CMK (cell line): ENCODE measurements at regions not wholly inside any gene's neighbourhood (a gene's known extent, or its start where the extent isn't known, plus 50 kb on each side); places are given as distances from the start of the nearest gene placed in this dataset.

ENCODE experiments used
- DNase-seq: peaks from one replicate; pipeline ENCODE4 v3.0.0-alpha.2; 2010; ENCODE audit warnings: low read depth

DNA sequence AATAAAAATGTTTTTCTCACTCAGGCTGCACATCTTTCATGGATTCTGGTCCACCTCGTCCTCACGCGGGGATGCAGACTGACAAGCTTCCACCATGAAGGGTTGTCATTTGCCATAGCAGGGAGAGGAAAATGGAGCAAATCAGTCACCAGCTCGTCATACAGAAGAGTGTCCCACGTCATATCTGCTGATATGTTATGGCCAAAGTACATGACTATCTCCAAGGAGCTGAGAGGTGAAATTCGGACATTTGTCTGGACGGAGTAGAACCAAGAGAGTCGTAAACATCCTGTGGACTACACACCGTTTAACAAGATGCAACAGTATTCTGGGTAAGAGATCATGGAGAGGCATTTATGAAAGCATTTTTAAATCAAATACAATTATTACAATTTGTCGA is 75.3 kb upstream of the MYOCD start:
- no peak for DNase-seq

DNA sequence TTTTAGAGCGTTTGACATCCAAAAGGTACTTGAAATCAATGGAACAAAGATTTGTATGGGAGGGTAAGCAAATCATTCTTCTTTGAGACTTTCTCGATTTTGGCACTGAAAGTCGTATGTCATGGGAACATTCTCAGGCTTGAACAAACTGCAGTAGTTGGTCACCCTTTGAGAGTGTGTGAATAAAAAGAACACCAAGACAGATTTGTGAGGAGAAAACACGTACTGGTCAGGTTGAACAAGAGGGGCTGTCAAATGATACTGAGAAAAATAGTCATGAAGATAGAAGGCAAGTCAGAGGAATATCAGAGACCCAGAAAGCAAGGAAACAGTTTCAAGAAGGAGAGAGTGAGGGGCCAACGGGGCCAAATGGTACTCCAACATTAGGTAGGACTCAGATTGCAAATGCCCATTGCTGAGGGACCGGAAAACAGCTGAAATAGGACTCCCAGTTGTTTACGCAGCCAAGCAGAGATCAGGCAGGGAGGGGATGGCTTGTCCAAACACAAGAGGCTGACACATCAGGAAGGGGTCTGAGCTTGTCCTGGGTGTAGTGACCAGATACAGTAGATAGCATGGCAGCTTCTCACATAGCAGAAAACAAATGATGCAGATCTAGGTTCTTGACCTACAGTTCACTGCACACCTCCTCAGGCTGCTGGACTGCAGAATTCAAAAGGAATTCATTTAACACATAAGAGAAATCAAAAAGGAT is 74.5 kb upstream of the MYOCD start:
- DNase-seq: no peak

DNA sequence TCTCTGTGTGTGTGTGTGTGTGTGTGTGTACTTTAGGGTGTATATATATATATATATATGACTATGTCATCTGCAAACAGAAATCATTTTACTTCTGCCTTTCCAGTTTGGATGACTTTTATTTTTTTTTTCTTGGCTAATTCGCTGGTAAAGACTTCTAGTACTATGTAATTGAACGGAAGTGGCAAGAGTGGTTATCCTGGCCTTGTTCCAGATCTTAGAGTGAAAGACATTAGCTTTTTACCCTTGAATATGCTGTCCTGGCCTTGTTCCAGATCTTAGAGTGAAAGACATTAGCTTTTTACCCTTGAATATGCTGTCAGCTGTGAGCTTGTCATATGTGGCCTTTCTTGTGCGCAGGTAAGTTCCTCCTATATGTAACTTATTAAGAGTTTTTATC is 72.7 kb upstream of the MYOCD start:
- DNase-seq: no peak

DNA sequence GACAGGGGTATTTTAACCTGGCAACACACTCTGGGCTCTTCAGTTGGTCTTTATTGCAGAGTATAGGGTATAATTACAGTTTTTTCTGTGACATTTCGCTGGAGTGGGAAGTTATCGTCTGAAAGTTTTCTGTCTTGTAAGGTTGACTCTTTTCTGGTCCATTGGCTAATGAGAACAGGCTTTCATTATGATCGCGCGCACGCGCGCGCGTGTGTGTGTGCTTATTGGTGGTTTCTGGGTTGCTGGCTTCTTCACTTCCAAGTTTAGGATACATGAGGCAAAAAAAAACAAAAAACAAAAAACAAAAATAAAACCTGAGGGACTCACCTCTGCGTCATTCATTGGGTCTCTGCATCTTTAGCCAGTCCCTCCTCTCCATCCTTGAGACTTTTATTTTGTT is 68.7 kb upstream of the MYOCD start:
- no peak for DNase-seq

DNA sequence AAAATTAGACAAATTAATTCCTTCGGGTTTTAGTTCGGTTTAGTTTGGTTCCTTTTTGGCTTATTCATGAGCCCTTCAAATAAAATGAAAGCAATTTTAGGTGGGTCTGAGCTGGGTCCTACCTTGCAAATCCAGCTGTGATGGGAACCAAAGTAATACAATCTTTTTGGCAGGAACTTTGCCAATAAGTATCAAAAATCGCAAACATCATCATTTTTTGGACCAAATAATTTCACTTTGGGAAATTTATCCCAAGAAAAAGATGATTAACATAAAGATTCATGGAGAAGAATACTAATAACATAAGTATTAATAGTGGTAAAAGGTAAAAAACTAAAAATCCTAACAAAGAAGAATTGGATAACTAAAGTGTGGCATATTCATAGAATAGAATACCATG is 67.8 kb upstream of the MYOCD start:
- DNase-seq: no peak

DNA sequence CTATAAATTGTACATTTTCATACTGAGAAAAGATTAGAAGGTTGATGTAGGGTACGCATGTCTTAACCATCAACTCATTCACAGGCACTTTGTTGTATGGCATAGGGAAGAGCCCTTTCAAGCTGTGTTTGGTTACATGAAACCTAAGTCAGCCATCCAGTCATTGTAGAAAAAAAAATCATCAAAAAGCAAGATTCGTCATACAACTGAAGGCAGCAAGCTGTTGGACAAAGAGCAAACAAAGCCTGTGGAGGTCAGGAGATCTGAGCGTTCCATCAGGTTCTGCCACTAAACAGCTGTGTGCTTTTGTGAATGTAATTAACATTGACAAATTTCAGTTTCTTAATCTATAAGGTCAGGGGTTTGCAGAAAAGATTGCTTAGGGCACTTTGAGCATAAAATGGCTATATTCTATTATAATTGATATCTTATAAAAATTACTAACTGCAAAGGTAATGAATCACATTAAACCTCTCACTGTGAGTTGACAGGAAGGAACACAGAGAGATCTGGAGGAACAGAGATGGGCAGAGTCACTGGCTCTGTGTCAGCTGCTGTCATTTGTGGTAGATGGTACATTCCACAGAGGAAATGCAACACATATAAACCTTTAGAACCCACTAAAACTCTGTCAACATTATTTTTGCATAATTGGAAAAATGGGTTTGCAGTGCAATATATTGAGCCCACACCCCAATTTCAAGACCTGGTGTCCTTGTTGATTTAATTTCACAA is 66.3 kb upstream of the MYOCD start:
- DNase-seq: no peak

DNA sequence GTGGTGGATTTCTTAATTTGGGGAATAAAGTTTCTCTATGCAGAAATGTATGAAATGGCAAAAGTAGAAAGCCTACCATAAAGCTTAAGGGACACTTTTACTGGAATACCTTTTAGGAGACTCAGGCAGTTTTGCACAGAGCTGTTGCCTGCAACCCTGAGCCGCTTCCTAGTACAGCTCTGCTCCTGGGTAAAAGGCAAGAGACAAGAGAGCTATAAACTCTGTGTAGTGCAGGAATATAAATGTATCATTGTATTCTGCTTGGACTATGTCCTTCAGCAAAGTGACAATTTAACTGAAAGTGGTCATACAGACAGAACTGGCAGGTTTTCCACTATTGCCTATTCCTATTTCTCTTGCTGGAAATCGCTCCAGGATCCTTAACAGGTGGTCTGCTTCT is 65.3 kb upstream of the MYOCD start:
- DNase-seq: no peak

DNA sequence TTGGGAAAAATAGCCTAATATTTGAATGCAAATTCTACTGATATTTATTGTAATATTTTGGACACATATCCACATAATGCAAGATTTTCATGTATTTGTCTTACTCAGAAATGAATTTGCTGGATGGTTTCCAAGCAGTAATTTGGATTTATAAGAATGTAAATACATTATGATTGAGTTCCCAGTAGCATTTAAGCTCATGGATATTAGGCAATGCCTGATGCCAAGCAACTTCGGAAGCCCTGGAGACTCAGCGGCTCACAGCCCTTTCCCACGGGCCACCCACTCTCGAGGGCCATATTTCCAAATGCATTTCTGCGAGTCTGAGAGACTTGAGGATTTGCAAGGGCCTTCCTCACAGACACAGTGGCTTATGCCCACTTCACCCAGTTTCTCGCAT is 62.1 kb upstream of the MYOCD start:
- no peak for DNase-seq

DNA sequence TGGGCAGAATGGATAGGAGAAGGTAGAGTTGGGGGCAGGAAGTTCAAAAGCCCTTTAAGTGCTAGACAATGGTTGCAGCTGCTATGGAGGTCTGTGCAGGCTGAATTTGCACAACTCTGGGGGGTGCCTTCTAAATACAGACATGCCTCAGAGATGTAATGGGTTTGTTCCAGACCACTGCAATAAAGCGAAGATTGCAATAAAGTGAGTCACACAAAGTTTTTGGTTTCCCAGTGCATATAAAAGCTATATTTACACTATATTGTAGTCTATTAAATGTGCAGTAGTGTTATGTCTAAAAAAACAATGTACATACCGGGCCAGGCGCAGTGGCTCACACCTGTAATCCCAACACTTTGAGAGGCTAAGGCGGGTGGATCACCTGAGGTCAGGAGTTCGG is 60.5 kb upstream of the MYOCD start:
- no peak for DNase-seq

DNA sequence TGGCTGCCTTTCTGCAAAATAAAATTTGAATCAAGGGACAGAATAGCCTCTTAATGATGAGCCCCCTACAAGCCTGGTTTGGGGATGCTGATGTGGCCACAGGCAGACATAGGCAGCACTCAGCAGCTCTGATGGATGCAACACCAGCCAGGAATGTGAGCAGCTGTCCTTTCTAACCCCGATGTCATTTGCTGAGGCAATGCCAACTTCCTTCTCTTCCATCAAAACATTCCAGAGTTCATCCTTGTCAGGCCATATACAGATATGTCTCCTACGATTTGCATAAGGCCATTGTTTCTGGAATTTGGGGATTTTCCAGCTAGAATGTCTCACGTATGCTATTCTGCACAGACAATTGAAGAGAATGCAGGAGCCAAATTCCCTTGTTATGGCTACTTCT is 52.1 kb upstream of the MYOCD start:
- no peak for DNase-seq
